Renal cortical epithelial cell (primary cell): ENCODE measurements at regions not wholly inside any gene's neighbourhood (a gene's known extent, or its start where the extent isn't known, plus 50 kb on each side); places are given as distances from the start of the nearest gene placed in this dataset.

Experiments
- DNase-seq: peaks from one replicate; pipeline ENCODE4 v3.0.0-alpha.2; 2011; ENCODE audit warnings: low read depth

DNA sequence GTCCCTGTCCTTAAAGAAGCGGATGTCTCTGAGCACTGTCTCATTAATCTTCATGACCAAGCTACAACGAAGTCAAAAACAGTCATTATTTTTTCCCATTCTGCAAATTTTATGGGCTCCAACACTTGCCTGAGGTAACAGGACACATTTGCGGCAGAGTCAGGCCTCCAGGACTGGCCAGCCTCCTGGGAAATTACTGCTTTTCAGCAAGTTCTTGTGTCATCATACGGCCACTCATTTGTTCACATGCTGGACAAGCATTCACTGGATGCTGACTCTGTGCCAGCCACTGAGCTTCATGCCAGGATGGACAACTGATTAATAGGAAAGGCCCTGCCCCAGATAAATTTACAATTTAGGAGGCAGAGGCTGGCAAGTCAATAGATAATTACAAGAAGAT lies 305.7 kb downstream of the ACTL7B start:
- DNase-seq, result peak; percentile 49

DNA sequence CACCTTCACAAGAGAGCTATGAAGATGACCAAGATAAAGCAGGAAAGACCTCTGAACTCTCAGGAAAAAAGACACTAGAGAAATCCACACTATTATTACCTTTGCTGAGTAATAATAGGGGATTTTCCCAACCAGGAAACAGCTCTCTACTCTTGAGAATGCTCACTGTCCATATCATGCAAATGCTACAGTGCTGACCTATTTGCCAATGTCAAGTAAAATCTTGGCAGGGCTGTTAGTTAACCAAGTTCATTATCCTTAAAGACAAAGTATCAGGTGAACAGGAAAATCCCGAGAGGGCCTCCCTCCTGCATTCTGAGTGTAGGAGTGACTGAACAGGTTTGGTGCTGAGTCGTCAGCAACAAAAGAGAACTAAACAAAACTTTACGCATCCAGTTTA lies 306.6 kb downstream of the ACTL7B start:
- DNase-seq, result peak; percentile 98

DNA sequence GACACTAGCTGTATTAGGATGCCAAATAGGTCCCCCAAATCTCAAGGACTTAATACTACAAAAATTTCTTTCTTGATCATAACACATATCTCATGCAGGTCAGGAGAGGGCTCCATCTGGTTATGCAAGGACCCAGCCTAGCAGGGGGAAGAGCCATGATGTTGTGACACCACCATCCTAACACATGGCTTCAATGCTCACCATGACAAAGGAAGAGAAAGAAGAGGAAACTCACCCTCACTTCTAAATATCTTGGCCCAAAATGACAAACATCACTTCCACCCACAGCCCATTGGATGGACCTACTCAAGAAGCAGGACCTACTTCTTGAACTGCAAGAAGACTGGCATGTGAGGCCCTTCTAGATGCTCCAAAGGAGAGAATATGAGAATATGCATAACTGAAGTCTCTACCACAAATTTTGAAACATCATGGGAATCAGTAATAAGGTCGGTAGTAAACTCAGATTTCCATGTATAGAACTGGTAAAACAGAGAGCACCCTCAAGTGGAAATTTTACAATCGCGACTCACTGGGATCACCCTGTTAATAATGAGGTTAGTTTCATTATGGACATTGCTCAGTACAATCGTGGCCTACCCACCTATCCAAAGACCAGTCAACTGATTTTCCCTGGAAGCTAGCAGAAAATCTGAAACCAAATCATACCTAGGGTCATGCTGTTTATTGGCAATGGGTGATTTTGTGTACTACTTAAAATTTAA lies 308.2 kb downstream of the ACTL7B start:
- no peak for DNase-seq

DNA sequence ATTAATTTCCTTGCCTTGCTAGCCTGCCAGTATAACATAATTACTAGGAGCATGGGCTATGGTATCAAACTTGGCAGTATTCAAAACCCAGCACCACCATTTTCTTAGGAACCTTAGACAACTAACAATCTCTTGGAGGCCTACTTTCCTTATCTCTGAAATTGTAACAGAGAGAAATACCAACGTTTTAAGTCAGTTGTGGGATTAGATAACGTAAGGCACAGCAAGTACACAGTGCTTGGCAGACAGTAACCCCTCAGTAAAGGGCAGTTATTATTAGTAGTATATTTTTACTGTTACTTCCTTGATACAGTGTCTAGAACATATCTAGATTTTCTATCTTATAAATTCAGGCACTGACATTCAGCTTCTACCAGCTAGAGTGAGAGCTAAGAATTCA lies 309.6 kb downstream of the ACTL7B start:
- no peak for DNase-seq

DNA sequence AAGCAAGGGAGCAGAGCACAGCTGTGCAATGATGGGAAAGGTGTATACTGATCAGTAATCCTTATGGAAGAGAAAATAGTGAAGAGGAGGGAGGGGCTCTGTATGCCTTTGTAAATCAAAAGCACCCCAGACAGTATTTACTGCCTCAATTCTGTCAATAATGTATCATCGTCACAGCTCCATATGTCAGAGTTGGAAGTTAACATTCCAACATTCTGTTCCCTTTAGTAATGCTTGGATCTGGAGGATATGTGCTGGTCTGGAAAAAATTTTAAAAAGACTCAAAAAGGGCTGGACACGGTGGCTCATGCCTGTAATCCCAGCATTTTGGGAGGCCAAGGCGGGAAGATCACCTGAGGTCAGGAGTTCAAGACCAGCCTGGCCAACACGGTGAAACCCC lies 310.4 kb downstream of the ACTL7B start:
- no peak for DNase-seq

DNA sequence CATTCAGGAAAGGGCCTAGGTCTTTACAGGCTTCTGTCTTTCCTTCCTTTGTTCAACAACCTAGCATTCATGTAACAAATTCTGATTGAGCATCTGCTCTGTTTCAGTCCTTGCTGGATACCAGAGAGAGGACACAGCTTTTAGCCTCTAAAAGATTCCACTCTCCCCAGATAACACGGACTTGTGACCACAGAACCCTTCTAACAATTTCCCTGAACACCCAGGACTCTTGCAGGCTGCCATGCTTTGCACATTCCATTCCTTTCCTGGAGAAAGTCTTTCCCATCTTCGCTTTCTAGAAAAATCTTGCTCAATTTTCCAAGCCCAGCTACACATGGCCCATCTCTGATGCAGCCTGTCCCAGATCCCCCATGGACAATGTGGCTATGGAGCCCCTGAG lies 310.9 kb downstream of the ACTL7B start:
- no peak for DNase-seq

DNA sequence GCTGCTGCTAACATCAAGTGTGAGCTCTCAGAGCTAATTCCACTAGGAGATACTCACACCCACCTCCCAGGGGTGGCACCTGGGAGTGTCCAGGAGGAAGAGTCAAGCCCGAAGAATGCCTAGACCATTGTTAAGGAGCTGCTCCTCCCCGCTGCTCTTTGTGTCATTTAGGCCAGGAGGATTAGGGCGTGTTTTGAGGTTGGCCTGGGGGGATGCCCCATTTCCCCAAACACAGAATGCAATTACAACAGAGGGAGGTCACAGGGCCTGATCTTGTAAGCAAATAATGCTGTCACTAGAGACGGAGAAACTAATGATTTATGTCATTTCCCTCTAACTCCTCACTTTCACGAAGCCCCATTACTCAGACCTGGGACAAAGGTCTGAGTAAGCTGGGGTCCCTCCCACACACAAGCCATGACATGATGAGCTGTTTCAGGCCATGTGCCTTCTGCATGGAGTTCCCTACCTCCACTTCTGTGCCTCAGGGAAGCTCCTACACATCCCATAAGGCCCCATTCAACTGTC lies 312.5 kb downstream of the ACTL7B start:
- peak; percentile 82 for DNase-seq

DNA sequence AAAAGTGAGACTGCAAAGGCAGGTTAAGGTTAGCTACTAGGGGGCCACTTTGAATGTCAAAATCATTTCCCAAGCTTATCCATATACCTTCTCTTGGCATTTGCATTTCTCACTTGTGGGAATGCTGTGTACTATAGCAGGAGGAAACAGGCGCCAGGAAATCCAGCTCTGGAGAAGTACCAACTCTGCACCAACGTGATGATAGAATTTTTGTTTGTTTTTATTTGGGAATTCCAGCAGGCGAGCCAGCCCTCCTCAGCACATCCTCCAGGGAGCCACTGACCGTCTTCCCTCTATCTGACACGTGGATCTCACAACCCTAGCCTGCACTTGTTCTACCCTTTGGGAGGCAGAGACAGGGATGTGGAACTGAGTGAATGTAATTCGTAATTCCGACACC lies 318.0 kb downstream of the ACTL7B start:
- DNase-seq, result no peak

DNA sequence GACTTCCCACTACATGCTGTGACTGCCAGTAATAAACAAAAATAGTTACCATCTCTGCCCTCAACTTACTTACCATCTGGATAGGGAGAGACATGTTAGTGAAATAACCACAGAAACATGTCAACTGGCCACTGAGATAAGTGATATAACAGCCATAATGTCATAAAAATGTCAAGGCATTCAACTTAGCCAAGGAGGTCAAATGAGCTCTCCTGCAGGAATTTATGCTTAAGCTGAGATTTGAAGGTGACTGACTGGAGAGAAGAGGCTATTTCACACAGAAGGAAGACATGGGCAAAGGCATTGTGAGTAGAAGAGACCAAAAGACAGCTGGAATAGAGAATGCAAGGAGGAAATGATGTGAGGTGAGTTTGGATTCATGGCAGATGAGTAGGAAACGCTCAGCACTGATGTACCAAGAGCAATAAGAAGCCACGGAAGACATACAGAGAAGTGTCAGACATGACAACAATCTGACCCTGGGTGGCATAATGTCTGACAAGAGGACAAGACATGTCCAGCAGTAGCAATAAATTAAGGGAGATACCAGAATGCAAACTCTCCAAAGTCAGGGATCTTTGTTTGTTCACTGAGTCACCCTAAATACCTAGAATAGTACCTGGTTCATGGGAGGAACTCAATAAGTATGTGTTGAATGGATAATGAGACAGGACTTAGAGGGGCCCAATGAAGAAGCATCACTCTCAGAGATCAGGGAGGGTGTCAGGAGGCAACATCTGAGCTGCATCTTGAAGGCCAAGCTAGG lies 318.8 kb downstream of the ACTL7B start:
- no peak for DNase-seq

DNA sequence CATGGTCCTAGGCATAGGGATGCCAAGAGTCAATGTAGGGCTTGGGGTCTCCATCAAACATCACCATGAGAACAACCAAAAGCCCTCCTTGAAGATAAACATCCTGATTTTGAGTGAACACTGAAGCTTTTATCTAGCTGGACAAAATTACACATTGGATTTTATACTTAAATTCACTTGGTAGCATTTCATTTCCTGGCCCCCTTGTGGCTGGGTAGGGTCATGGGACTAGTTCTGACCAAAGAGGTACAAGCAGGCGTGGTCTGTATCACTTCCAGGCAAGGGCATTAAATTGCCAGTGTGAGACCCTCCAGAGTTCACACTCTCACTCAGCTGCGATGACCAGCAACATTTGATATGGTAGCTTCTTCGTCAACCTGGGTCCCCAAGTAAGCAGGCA lies 320.3 kb downstream of the ACTL7B start:
- DNase-seq, result no peak

DNA sequence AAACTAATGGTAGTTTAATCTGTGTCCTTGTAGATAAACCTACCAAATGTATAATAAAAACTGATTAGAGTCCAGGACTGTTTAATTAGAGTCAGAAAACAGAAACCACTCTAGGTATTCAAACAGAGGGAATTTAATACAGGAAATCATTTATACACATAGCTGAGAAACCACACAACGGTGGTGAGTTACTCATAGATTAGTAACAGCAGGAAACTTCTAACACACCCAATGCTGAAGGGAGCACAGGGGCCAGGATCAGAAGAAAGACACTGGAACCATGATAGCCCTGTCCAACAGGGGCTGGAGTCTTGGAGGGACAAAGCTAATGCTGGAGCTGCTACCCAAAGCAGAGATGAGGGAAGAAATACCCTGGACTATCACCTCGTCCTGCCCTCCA lies 321.0 kb downstream of the ACTL7B start:
- peak; percentile 73 for DNase-seq

DNA sequence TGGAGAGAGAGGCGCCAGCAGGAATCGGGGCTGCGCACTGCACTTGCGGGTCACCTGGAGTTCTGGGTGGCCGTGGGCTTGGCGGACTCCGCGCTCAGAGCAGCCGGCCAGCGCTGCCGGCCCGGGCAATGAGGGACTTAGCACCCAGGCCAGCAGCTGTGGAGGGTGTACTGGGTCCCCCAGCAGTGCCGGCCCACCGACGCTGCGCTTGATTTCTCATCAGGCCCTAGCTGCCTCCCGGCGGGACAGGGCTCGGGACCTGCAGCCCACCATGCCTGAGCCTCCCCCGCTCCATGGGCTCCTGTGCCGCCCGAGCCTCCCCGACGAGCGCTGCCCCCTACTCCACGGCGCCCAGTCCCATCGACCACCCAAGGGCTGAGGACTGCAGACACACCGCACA lies 325.6 kb downstream of the ACTL7B start:
- DNase-seq, result no peak

DNA sequence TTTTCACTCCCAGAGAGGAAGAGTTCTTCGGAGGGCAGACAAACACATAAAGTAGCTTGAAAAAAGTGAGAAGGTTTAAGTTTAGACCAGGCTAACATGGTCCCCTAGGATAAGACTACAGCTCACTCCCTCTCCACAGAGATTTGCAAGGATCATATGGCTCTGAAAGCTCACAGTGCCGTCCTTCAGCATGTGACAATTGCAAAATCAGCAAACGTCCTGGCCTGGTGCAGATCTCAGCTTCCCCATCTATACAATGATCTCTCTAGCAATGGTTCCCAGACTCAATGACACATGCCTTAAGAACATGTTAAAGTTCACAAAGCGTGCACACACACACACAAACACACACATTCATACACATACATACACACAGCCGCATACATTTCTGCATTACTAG lies 327.6 kb downstream of the ACTL7B start:
- no peak for DNase-seq

DNA sequence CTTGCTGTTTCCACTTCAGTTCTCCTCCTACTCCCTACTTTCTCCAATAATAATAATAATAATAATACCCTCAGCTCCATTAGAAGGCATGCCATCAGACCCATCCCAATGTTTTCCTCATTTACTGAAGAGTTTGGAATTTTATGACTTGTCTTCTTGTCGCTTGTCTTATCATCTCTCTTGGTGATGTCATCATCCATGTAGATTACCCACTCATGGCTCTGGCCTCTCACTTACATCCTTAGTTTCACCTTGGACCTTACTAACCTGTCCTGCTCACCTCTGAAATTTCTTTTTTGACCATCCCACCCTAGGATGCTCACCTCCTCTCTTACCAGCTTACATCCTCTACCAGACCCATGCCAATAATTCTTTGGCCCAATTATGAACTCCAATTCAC lies 329.3 kb downstream of the ACTL7B start:
- DNase-seq, result no peak

DNA sequence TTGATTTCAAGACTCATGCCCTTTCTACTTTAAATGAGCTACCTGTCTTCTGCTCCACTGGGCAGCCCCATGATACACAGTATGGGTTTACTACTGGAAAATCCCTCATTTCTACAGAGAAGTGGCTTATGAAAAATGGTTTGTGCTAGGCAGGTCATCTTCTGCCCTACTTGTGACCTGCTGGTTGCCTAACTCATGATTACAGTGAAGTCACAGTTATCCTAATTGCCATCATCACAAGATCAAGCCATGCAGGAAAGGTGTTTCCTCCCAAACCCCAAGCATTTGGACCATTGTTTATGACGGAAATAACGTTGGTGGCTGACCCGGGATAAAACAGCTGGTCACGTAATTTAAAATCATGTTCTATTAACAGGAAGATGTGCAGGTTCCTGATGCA lies 330.6 kb downstream of the ACTL7B start:
- DNase-seq, result no peak

DNA sequence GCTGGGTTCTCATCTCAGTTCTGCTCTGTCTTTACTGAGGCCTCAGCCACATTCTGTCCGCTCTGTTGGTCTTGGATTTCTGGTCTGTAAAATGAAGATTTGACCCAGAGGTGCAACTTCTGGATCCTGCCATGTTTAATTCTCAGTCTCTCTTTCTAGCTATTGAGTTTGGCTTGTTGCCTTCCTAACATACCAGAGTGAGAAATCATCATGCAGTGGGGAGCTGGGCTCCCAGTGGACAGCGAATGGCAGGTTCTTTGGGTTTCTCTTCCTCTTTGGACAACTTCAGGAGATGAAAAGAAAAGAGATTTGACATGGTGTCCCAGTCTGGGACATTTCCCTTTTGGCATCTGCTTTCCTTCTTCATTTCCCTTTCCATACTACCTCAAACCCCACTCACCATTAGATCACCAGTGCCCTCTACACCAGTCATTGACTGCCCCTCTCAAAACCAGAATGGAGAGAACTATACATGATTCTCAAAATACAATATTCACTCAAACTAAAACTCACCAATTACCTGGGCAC lies 334.7 kb downstream of the ACTL7B start:
- peak; percentile 54 for DNase-seq

DNA sequence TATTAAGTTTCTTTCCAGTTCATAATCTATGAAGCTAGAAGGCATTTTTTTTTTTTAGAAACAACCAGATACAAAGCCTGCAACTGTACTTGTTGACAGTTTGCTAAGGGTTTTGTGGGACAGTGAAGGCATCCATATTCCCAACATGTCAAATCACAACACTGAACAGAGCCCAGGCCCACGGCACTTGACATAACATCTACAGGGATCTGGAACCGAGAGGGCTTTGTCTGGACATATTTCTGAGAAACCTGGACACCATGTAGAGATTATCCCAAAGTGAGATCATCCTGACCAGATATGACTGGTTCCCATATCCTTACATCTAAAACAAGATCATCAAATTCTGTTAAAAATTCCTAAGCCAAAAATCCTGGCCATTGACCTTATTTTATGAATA lies 336.3 kb downstream of the ACTL7B start:
- no peak for DNase-seq

DNA sequence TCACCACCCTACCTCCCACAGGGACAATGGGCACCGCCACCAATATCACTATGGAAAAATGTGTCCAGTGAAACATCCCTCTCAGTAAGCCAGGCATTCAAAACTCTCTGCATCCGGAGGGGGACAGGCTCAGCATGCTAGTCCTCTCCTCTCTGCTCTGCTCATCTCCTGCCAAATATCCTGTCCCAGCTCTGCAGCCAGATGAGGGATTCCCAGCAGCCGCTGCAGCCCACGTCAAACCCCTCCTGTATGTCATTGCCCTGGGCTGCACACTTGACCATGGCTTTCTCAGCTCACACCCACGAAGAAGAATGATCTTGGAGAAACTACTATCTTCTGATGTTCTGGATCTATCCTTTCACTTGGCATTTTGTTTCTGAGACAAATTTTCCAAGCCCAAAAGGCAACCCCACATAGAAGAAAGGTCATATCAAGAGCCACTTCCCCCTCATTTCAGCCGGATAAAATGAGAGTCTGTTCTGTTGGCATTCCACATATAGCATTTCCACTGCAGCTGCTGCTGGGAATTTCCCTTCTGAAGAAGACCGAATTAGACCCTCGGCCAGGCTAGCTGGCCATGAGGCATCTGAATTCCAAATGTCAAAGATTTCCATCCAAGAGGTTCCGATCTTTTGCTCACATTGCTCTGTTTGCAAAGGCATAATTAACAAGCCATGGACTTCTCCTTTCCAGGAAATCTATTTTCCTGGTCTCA lies 338.0 kb downstream of the ACTL7B start:
- DNase-seq, result no peak

DNA sequence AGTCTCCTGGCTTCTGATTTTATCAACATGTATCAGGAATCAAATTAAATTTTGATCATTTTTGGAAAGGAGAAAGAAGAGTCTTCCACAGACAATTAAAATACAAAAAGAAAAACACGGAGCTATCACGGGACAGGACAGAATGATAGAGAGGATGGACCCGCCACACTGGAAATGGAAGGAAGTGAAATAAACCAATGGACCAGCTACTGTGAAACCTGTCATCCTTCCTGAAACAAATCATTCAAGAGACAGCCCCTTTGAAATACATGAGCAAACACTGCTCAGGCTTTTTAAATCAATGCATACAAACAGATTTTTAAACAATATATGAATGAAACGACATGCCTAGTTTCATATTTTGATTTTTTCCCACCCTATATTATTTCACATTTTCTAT lies 339.4 kb downstream of the ACTL7B start:
- no peak for DNase-seq

DNA sequence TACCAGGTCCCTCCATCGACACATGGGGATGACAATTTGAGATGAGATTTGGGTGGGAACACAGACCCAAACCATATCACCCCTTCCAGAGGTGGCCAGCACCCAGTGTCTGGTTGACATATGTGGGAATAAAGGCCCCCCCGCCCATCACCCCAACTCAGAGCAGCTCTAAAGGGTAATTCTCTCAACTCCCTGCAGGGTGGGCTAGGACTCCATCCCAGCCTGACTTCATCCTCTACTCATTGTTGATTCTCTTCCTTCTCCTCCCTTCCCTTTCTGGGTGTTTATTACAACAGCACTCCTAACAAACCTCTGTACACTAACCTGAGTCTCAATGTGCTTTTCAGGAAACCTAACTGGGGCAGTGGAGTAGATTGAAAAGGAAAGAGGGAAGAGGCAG lies 339.9 kb downstream of the ACTL7B start:
- no peak for DNase-seq

DNA sequence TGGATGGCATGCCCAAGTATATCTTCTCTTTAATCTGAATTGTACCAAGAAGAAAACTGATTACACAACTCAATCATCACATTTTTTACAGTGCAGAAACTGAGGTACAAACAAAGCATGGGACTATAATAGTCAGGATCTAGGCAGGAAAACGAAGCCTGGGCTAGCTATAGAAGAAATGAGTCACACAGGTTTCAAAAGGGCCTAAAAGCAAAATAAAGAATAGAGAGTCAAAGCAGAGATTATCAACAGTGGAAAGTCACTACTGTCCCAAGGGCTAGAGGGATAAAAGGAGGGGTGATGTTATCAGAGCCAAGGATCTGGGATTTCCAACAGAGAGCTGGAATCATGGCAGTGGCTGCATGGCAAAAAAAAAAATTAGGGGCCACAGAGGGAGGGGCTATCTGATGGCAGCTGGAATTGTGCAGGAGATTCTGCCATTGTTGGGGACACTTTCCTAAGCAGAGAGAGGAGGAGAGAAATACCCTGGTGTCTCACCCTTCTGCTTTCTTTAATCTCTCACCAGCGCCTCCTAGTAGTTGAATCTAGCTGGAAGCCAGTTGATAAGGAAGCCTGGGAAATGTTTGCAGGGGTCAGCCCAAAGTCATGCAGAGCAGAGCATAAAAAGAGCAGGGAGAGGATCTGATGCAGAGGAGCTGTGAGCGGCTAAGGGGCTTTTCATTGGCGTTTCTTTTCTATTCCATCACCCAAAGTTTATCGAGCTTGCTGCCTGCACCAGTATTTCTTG lies 343.2 kb downstream of the ACTL7B start:
- no peak for DNase-seq

DNA sequence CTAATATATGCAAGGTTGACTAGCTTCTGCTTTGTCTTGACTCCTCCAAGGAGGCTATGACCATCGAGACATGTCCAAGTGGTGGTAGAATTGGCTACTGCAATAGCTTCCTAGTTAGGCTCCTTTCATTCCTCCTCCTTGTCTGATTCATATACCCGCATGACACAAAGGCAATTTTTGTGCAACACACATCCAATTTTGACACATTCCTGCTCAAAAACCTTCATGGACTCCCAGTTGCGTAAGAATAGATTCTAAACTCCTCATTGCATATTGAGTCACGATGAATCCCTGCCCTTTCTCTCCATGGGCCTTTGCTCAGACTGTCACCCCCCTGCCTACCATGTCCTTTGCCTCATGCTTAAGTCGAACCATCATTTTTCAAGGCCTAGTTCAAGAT lies 344.5 kb downstream of the ACTL7B start:
- DNase-seq, result no peak
